22Rv1 (cell line): ENCODE measurements at regions not wholly inside any gene's neighbourhood (a gene's known extent, or its start where the extent isn't known, plus 50 kb on each side); places are given as distances from the start of the nearest gene placed in this dataset.

ENCODE experiments used
- H3K27ac ChIP-seq: fragments of 450-650 bp; 2 replicates; pipeline ENCODE4 v1.5.1; 2017
- CTCF ChIP-seq: fragments of 450-650 bp; IDR thresholded peaks from 2 replicates; pipeline ENCODE4 v1.5.1; 2017; ENCODE audit warnings: mild to moderate bottlenecking
- ZFX ChIP-seq: fragments of 450-650 bp; IDR thresholded peaks from 2 replicates; pipeline ENCODE4 v1.6.1; 2017; ENCODE audit warnings: antibody characterized with exemption, borderline replicate concordance

GRCh38 chr18:38899252-38899651 lies 1333.7 kb upstream of the CELF4 start:
- no peak for TF ChIP-seq CTCF
- no peak for TF ChIP-seq ZFX
- no peak overlapping the region for H3K27ac ChIP-seq

DNA sequence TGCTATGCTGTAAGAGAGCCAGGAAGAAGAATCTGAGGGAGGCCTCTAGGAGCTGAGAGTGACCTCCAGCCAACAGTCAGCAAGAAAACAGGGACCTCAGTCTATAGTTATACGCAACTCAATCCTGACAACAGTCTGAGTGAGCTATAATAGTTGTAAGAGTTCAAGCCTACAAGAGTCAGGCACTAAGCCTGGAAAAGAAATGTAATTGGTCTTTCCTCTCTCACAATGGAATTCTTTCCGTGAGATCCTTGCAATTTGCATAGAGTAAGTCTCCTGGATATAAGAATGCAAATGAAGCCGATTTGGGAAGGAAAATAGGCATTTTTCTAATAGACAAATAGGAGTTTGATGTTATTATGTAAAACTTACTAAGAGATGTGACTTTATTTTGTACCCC lies 1332.6 kb upstream of the CELF4 start:
- H3K27ac ChIP-seq = no peak overlapping the region
- no peak for TF ChIP-seq CTCF

GRCh38 chr18:38895560-38895959 lies 1330.0 kb upstream of the CELF4 start:
- H3K27ac ChIP-seq = no peak overlapping the region

DNA sequence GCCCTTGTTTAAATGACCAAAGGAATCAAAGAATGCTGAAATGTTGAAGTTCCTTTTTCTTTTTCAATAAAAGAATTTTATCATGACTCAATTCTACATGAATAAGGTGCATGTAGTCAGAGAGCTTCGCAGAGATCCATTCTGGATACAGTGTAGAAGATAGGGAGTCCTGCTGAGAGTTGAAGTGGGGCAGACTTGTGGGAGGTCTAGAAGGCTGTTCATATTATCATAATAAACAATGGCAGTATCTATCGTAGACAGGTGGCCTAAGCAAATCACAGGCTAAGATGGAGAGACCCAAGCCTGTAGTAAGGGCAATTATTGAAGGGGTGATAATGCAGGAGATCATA lies 1322.0 kb upstream of the CELF4 start:
- no peak overlapping the region for H3K27ac ChIP-seq
- TF ChIP-seq CTCF (no peak), ZFX (no peak)

More at GRCh38 chr18:38895560-38895959, 1330.0 kb upstream of the CELF4 start:
- TF ChIP-seq CTCF (no peak), ZFX (no peak)

GRCh38 chr18:38886861-38887670 lies 1321.5 kb upstream of the CELF4 start:
- TF ChIP-seq ZFX (no peak), CTCF (no peak)
- no peak overlapping the region for H3K27ac ChIP-seq

DNA sequence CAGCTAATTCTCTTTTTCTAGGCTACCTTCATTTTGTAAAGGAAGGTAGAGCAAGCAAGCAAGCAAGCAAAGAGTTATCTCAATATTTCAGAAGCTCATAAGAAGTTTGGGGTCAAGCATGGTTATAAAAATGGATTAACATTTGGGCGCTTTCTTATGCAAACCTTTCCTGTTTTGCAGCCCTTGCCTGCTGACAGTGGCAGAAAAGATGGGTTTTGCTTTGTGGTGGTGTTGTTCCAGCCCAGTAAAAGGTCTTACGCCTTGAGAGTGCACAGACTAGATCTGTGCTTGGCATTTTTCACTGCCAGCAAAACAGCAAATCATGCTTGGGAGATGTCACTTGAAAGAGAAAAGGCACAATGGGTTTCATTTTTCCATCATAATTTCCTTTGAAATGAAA lies 1320.6 kb upstream of the CELF4 start:
- no peak for TF ChIP-seq CTCF
- no peak overlapping the region for H3K27ac ChIP-seq

GRCh38 chr18:38884050-38884449 lies 1318.5 kb upstream of the CELF4 start:
- H3K27ac ChIP-seq = no peak overlapping the region
- no peak for TF ChIP-seq CTCF
